ENCODE measurements at regions not wholly inside any gene's neighbourhood (a gene's known extent, or its start where the extent isn't known, plus 50 kb on each side); places are given as distances from the start of the nearest gene placed in this dataset.

DNA sequence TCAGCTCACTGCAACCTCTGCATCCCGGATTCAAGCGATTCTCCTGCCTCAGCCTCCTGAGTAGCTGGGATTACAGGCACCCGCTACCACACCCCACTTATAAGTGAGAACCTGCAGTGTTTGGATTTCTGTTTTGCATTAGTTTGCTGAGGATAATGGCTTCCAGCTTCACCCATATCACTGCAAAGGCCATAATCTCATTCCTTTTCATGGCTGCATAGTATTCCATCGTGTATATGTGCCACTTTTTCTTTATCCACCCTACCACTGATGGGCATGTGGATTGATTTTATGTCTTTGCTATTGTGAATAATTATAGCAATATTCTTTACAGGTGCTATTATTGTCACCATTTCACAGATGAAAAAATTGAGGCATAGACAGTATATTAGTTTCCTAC is 301.0 kb upstream of the MAF start:
- TF ChIP-seq POLR2A (IDR thresholded peaks at IDR 0.05; ENCODE audit: low read depth, low read length) (no peak), POLR2AphosphoS5 (IDR thresholded peaks at IDR 0.05; ENCODE audit: low read depth, low read length) (no peak), POU2F2 (IDR thresholded peaks at IDR 0.05; ENCODE audit: low read depth, low read length) (no peak), TAF1 (IDR thresholded peaks at IDR 0.05; ENCODE audit: low read depth, low read length) (no peak)
